H1 (cell line): ENCODE measurements at regions not wholly inside any gene's neighbourhood (a gene's known extent, or its start where the extent isn't known, plus 50 kb on each side); places are given as distances from the start of the nearest gene placed in this dataset.
A peak's percentile ranks its signal among the peaks of the same experiment; 100 is the strongest.

Experiments used
- CTCF ChIA-PET: fragments of 300-600 bp; sonication (Branson Sonifier 250); formaldehyde crosslinking; loops from one replicate; lab custom pipeline; 2021; ENCODE audit not compliant: partially characterized antibody; lab: Charles Lee
- POLR2A ChIA-PET: fragments of 300-600 bp; sonication (Branson Sonifier 250); formaldehyde crosslinking; loops from one replicate; lab custom pipeline; 2021; ENCODE audit warnings: inconsistent platforms; ENCODE audit not compliant: partially characterized antibody; lab: Charles Lee
- DNase-seq, 2 experiments: peaks; one replicate each; pipeline versions ENCODE4 v3.0.0 to v3.0.0-alpha.2; 2010 to 2022; ENCODE audit warnings: low spot score in 2 of 2, low read depth in 1 of 2, mixed read lengths in 1 of 2
- FAIRE-seq: peaks from 2 replicates; lab custom pipeline; 2011; peaks lifted over from hg19 to GRCh38; lab: Jason Lieb, UNC
- H2AFZ ChIP-seq: 2 replicates; pipeline ENCODE4 v1.8.1; 2012; ENCODE audit warnings: low read length, inconsistent platforms
- H2AK5ac ChIP-seq: 2 replicates; pipeline ENCODE4 v1.6.1; 2013; ENCODE audit warnings: low read depth, low read length
- H2BK120ac ChIP-seq: replicated peaks from 2 replicates; pipeline ENCODE3; 2013; ENCODE audit warnings: low read depth, low read length, inconsistent platforms
- H2BK12ac ChIP-seq: 2 replicates; pipeline ENCODE4 v1.6.1; 2013; ENCODE audit warnings: low read depth, low read length
- H2BK15ac ChIP-seq: 2 replicates; pipeline ENCODE4 v1.6.1; 2013; ENCODE audit warnings: low read length
- H2BK20ac ChIP-seq: 2 replicates; pipeline ENCODE4 v1.6.1; 2013; ENCODE audit warnings: low read length
- H2BK5ac ChIP-seq: 2 replicates; pipeline ENCODE4 v1.6.1; 2013; ENCODE audit warnings: low read depth, low read length
- H3K14ac ChIP-seq: 2 replicates; pipeline ENCODE4 v1.6.1; 2013; ENCODE audit warnings: inconsistent platforms; ENCODE audit not compliant: insufficient read length
- H3K18ac ChIP-seq: 2 replicates; pipeline ENCODE4 v1.6.1; 2013; ENCODE audit warnings: low read length; ENCODE audit errors: extremely low read depth
- H3K23ac ChIP-seq: 2 replicates; pipeline ENCODE4 v1.6.1; 2013; ENCODE audit warnings: inconsistent platforms; ENCODE audit not compliant: insufficient read length
- H3K23me2 ChIP-seq: 2 replicates; pipeline ENCODE4 v1.6.1; 2013; ENCODE audit warnings: low read depth, low read length
- H3K27ac ChIP-seq: 2 replicates; pipeline ENCODE4 v1.6.1; 2011; ENCODE audit warnings: low read depth, low read length, inconsistent platforms
- H3K27me3 ChIP-seq, 4 experiments: replicated peaks in 1 of 4; 1 replicate in 1 of 4; 2 replicates in 3 of 4; pipeline versions ENCODE4 v1.6.1 to v1.8.1; 2011 to 2013; ENCODE audit warnings: low read length in 3 of 4, mild to moderate bottlenecking in 3 of 4, inconsistent platforms in 2 of 4, mixed read lengths in 2 of 4, moderate library complexity in 1 of 4; ENCODE audit not compliant: control insufficient read depth in 3 of 4, insufficient read depth in 3 of 4; ENCODE audit errors: extremely low read depth in 1 of 4
- H3K36me3 ChIP-seq, 4 experiments: 2 replicates each; pipeline versions ENCODE4 v1.6.1 to v1.8.1; 2011 to 2013; ENCODE audit warnings: mild to moderate bottlenecking in 4 of 4, low read length in 3 of 4, moderate library complexity in 2 of 4, control low read depth in 1 of 4, inconsistent platforms in 1 of 4; ENCODE audit not compliant: insufficient read depth in 4 of 4, control insufficient read depth in 2 of 4
- H3K4ac ChIP-seq: replicated peaks from 2 replicates; pipeline ENCODE3; 2013; ENCODE audit warnings: low read length, low read depth, mixed read lengths, inconsistent platforms; ENCODE audit not compliant: insufficient read length
- H3K4me1 ChIP-seq, 4 experiments: replicated peaks in 1 of 4; 1 replicate in 1 of 4; 2 replicates in 3 of 4; pipeline versions ENCODE4 v1.6.1 to v1.8.1; 2011 to 2013; ENCODE audit warnings: low read length in 3 of 4, inconsistent platforms in 2 of 4, mixed read lengths in 1 of 4; ENCODE audit not compliant: insufficient read depth in 4 of 4, control insufficient read depth in 3 of 4
- H3K4me2 ChIP-seq, 2 experiments: 2 replicates each; pipeline versions ENCODE4 v1.6.1 to v1.8.1; 2011 to 2013; ENCODE audit warnings: low read depth in 2 of 2, low read length in 2 of 2, control low read depth in 1 of 2, inconsistent platforms in 1 of 2, mild to moderate bottlenecking in 1 of 2; ENCODE audit not compliant: insufficient read depth in 1 of 2
- H3K4me3 ChIP-seq, 4 experiments: fragments of 200-600, 300-600 bp in 1 of 4; sonication (generic), shearing (Covaris generic), sonication (Bioruptor Twin) in 1 of 4; 2 replicates each; pipeline versions ENCODE4 v1.5.1 to v1.8.1; 2011 to 2016; ENCODE audit warnings: low read length in 4 of 4, low read depth in 3 of 4, control low read depth in 2 of 4, inconsistent platforms in 2 of 4, mild to moderate bottlenecking in 2 of 4, mixed read lengths in 1 of 4, moderate library complexity in 1 of 4; ENCODE audit not compliant: insufficient read depth in 2 of 4; ENCODE audit errors: extremely low read depth in 1 of 4
- H3K56ac ChIP-seq: replicated peaks from 2 replicates; pipeline ENCODE3; 2013; ENCODE audit warnings: low read depth, mild to moderate bottlenecking, mixed read lengths, low read length, inconsistent platforms; ENCODE audit not compliant: insufficient read length
- H3K79me1 ChIP-seq: 2 replicates; pipeline ENCODE4 v1.6.1; 2013; ENCODE audit warnings: low read depth, low read length, control low read depth
- H3K79me2 ChIP-seq, 2 experiments: 2 replicates each; pipeline versions ENCODE4 v1.6.1 to v1.8.1; 2012 to 2013; ENCODE audit warnings: low read length in 2 of 2, mild to moderate bottlenecking in 2 of 2, inconsistent platforms in 1 of 2; ENCODE audit not compliant: insufficient read depth in 2 of 2, control insufficient read depth in 1 of 2
- H3K9ac ChIP-seq, 4 experiments: replicated peaks in 1 of 4; 1 replicate in 1 of 4; 2 replicates in 3 of 4; pipeline versions ENCODE4 v1.6.1 to v1.8.1; 2011 to 2013; ENCODE audit warnings: low read depth in 3 of 4, low read length in 3 of 4, control low read depth in 2 of 4, mild to moderate bottlenecking in 2 of 4, moderate library complexity in 2 of 4, inconsistent platforms in 1 of 4; ENCODE audit errors: extremely low read depth in 1 of 4
- H3K9me3 ChIP-seq, 2 experiments: 2 replicates each; pipeline versions ENCODE4 v1.6.1 to v1.8.1; 2012 to 2013; ENCODE audit warnings: mild to moderate bottlenecking in 2 of 2, moderate library complexity in 2 of 2, control low read depth in 1 of 2, inconsistent platforms in 1 of 2, low read depth in 1 of 2, low read length in 1 of 2, mixed read lengths in 1 of 2; ENCODE audit not compliant: insufficient read depth in 2 of 2
- H4K20me1 ChIP-seq, 2 experiments: replicated peaks in 1 of 2; 2 replicates each; pipeline versions ENCODE3 to v1.8.1; 2011 to 2013; ENCODE audit warnings: inconsistent platforms in 2 of 2, low read length in 2 of 2, mild to moderate bottlenecking in 1 of 2; ENCODE audit not compliant: insufficient read depth in 2 of 2, control insufficient read depth in 1 of 2
- H4K5ac ChIP-seq: 2 replicates; pipeline ENCODE4 v1.6.1; 2013; ENCODE audit warnings: low read length, low read depth, mixed read lengths, inconsistent platforms; ENCODE audit not compliant: insufficient read length
- H4K8ac ChIP-seq: 2 replicates; pipeline ENCODE4 v1.8.0; 2013; ENCODE audit warnings: mild to moderate bottlenecking, moderate library complexity, low read length, inconsistent platforms; ENCODE audit not compliant: insufficient read depth; ENCODE audit errors: extremely low read depth
- H4K91ac ChIP-seq: replicated peaks from 2 replicates; pipeline ENCODE3; 2013; ENCODE audit warnings: low read length, mixed read lengths, inconsistent platforms; ENCODE audit not compliant: insufficient read length
- ATF3 ChIP-seq: IDR thresholded peaks from 2 replicates; pipeline ENCODE4 v1.6.1; 2011; ENCODE audit warnings: low read depth, mild to moderate bottlenecking, low read length; ENCODE audit not compliant: insufficient read depth
- CHD1 ChIP-seq: IDR thresholded peaks from 2 replicates; pipeline ENCODE4 v1.6.1; 2012; ENCODE audit warnings: low read depth, low read length, improper control_type of control experiment
- CREB1 ChIP-seq: IDR thresholded peaks from 2 replicates; pipeline ENCODE4 v1.6.1; 2012; ENCODE audit warnings: inconsistent platforms
- EGR1 ChIP-seq: IDR thresholded peaks from 2 replicates; pipeline ENCODE4 v1.6.1; 2011; ENCODE audit warnings: low read depth, low read length, borderline replicate concordance
- EZH2 ChIP-seq: fragments of 200-600 bp; sonication (generic); IDR thresholded peaks from 2 replicates; pipeline ENCODE4 v1.7.1; 2012; ENCODE audit warnings: low read depth, mild to moderate bottlenecking, moderate library complexity, low read length, inconsistent platforms; ENCODE audit not compliant: severe bottlenecking
- KDM4A ChIP-seq: IDR thresholded peaks from one replicate; pipeline ENCODE4 v1.7.1; 2012; ENCODE audit warnings: low read depth, mild to moderate bottlenecking, moderate library complexity, low read length, inconsistent platforms; ENCODE audit not compliant: severe bottlenecking
- KDM5A ChIP-seq: fragments of 200-600 bp; IDR thresholded peaks from 2 replicates; pipeline ENCODE4 v1.7.1; 2012; ENCODE audit warnings: mild to moderate bottlenecking, low read length, inconsistent platforms, mixed read lengths
- MAFK ChIP-seq: IDR thresholded peaks from 2 replicates; pipeline ENCODE4 v1.6.1; 2012; ENCODE audit warnings: low read depth, mild to moderate bottlenecking, improper control_type of control experiment, low read length
- MAX ChIP-seq: IDR thresholded peaks from 2 replicates; pipeline ENCODE4 v1.6.1; 2012; ENCODE audit warnings: inconsistent platforms
- NANOG ChIP-seq: IDR thresholded peaks from 2 replicates; pipeline ENCODE4 v1.6.1; 2011; ENCODE audit warnings: low read length, low read depth, mild to moderate bottlenecking, inconsistent platforms; ENCODE audit not compliant: insufficient read depth, poor library complexity, severe bottlenecking
- POLR2A ChIP-seq, 2 experiments: IDR thresholded peaks; 1 replicate in 1 of 2; 2 replicates in 1 of 2; pipeline ENCODE4 v1.6.1; 2011; ENCODE audit warnings: low read depth in 2 of 2, low read length in 2 of 2, mild to moderate bottlenecking in 2 of 2; ENCODE audit errors: control extremely low read depth in 1 of 2
- SIX5 ChIP-seq: IDR thresholded peaks from 2 replicates; pipeline ENCODE4 v1.6.1; 2011; ENCODE audit warnings: mild to moderate bottlenecking, low read depth, low read length
- SRF ChIP-seq: IDR thresholded peaks from 2 replicates; pipeline ENCODE4 v1.6.1; 2011; ENCODE audit warnings: mild to moderate bottlenecking, low read depth, low read length, moderate library complexity
- WGBS, 2 experiments: shearing (Covaris generic) in 1 of 2; methylation state at CpG; one replicate each; pipeline versions ENCODE4 v1.1.6 to v1.1.7; 2013 to 2015; ENCODE audit warnings: low lambda C conversion rate in 2 of 2, mixed read lengths in 2 of 2, inconsistent platforms in 1 of 2, low coverage in 1 of 2, missing lambda C conversion rate in 1 of 2; ENCODE audit not compliant: insufficient replicate concordance in 2 of 2, insufficient coverage in 1 of 2, insufficient read length in 1 of 2; ENCODE audit errors: extremely low coverage in 1 of 2, missing lambda C conversion rate in 1 of 2; 5-methylcytosine and 5-hydroxymethylcytosine counted together

- Histone ChIP-seq H2BK15ac (no peak overlapping the region), H3K14ac (no peak overlapping the region), H3K9me3 (peaks cover 0 to 2% of the 10 kb centered on the region in 2 experiments; a peak in 1 of 4 replicates), H3K27ac (no peak overlapping the region), H2BK20ac (no peak overlapping the region), H3K79me2 (no peaks in the 10 kb centered on the region), H3K23me2 (no peaks in the 10 kb centered on the region), H3K4me1 (no peaks in the 10 kb centered on the region), H3K9ac (no peak overlapping the region), H2BK5ac (no peak overlapping the region), H2BK12ac (no peak overlapping the region), H4K91ac (no peak overlapping the region), H2AFZ (no peak overlapping the region), H2BK120ac (no peak overlapping the region), H4K5ac (no peak overlapping the region), H3K27me3 (no peaks in the 10 kb centered on the region), H2AK5ac (no peak overlapping the region), H3K23ac (no peak overlapping the region), H3K4me3 (no peak overlapping the region), H3K79me1 (no peaks in the 10 kb centered on the region), H4K20me1 (no peaks in the 10 kb centered on the region), H3K56ac (no peak overlapping the region), H3K4me2 (peak overlapping the region in 1 of 2 experiments; percentile 8; a peak in 1 of 4 replicates), H3K18ac (no peak overlapping the region), H3K36me3 (no peaks in the 10 kb centered on the region), H3K4ac (no peak overlapping the region), H4K8ac (no peak overlapping the region)
- FAIRE-seq (no peak), DNase-seq (no peak)
- 60% methylated on average over 8 of the region's 8 CpGs; no CpG with 5 or more reads in 1 of the 2 experiments for WGBS, 2 experiments
- CTCF ChIA-PET: no interaction called here
- POLR2A ChIA-PET: no interaction called here
- TF ChIP-seq MAFK (no peak), KDM5A (no peak), NANOG (no peak), CREB1 (no peak), ATF3 (no peak), POLR2A (IDR thresholded peaks at IDR 0.05; ENCODE audit: control extremely low read depth in 1 of 2, low read depth in 2 of 2, low read length in 2 of 2) (no peak), SIX5 (no peak), KDM4A (no peak), CHD1 (no peak), SRF (no peak), EGR1 (no peak), MAX (no peak), EZH2 (no peak)
These were observed 126.6 kb downstream of the CCDC71L start for GRCh38 chr7:106534271-106534846.
